Activated naive CD8-positive, alpha-beta T cell treated with anti-CD3 and anti-CD28 coated beads for 36 hours (primary cell): ENCODE measurements at regions not wholly inside any gene's neighbourhood (a gene's known extent, or its start where the extent isn't known, plus 50 kb on each side); places are given as distances from the start of the nearest gene placed in this dataset.
"Not testable (repeated sequence)": the region's sequence is repeated elsewhere in the genome, so short reads cannot be mapped to it uniquely, and the experiment has no call there.

Experiments
- DNase-seq: peaks from one replicate; pipeline ENCODE4 v3.0.0; 2021
- H3K27ac Mint-ChIP-seq: one replicate; pipeline ENCODE4 v1.8.0; 2022; ENCODE audit warnings: mild to moderate bottlenecking, moderate library complexity, mixed read lengths
- H3K27me3 Mint-ChIP-seq: one replicate; pipeline ENCODE4 v1.8.0; 2022; ENCODE audit warnings: mild to moderate bottlenecking, mixed read lengths
- H3K36me3 Mint-ChIP-seq: one replicate; pipeline ENCODE4 v1.8.0; 2021; ENCODE audit warnings: mild to moderate bottlenecking, mixed read lengths
- H3K4me1 Mint-ChIP-seq: one replicate; pipeline ENCODE4 v1.8.0; 2021; ENCODE audit warnings: mixed read lengths
- H3K4me3 Mint-ChIP-seq: one replicate; pipeline ENCODE4 v1.8.0; 2022; ENCODE audit warnings: mild to moderate bottlenecking, moderate library complexity, mixed read lengths
- H3K9me3 Mint-ChIP-seq: one replicate; pipeline ENCODE4 v1.8.0; 2022; ENCODE audit warnings: mixed read lengths

DNA sequence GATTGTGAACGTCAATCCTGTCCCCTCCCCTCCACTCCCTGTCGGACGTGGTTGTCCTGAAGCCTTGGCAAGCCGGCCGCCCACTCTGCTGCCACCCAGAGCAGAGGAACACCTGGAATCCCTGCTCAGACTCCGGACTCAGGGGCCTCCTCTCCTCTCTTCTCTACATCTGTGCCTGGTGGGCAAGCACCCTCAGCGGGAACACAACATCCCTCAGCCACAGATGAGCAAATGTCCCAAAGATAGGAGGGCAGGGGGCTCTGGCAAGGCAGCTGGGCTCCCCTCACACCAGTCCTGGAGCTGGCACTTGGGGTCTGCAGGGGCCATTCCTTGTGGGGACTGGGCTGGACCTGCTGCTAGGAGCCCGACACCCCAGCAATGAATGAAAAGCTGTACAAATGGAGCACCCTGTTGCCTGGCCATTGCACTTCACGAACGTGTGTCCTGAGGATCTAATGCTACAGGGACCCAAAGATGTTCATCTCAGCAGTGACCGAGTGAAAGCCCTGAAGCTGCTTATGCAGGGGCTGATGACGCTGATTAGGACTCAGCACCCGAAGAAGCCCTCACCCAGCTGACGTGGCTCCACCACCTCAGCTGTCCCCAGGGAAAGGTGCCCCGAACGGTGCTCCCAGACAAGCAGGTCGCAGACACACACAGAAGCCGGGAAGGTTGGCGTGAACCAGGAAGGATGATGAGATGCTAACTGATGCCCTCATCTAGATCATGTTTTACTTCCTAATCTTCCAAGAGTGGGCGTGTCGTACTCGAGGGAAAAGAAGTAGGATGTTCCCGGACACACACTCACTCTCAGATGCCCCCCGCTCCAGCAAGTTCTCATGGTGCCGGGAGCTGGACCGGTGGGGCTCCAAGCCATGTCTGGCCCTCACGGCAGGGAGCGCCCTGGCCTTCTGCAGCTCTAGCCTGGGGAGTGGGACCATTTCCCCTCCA lies 177.0 kb upstream of the PPP1R26 start:
- Mint-ChIP-seq H3K9me3 (no peaks in the 10 kb centered on the region), H3K36me3 (no peaks in the 10 kb centered on the region), H3K27ac (no peak overlapping the region), H3K4me1 (peaks cover 2% of the 10 kb centered on the region), H3K27me3 (no peaks in the 10 kb centered on the region), H3K4me3 (no peak overlapping the region)
- DNase-seq = no peak

DNA sequence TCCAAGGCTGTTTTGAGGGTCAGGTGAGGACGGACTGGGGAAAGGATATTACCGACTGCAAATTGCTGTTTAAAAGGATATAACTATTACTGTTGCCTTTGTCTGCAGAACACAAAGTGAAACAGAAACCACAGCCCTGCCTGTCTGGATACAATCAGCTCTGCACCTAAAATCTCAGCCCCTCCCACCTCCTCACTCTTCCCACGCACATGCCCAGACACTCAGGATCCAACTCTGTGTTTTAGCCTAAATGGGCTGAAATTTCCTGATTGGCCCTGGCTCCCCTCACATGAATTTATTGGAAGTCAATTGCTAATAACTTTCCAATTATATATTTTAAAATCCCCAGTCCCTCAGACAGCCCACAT lies 176.3 kb upstream of the PPP1R26 start:
- no peak overlapping the region for H3K27ac Mint-ChIP-seq
- H3K4me1 Mint-ChIP-seq = peaks cover 2% of the 10 kb centered on the region
- no peaks in the 10 kb centered on the region for H3K9me3 Mint-ChIP-seq
- DNase-seq = no peak
- H3K36me3 Mint-ChIP-seq = no peaks in the 10 kb centered on the region
- no peak overlapping the region for H3K4me3 Mint-ChIP-seq
- H3K27me3 Mint-ChIP-seq = no peaks in the 10 kb centered on the region

DNA sequence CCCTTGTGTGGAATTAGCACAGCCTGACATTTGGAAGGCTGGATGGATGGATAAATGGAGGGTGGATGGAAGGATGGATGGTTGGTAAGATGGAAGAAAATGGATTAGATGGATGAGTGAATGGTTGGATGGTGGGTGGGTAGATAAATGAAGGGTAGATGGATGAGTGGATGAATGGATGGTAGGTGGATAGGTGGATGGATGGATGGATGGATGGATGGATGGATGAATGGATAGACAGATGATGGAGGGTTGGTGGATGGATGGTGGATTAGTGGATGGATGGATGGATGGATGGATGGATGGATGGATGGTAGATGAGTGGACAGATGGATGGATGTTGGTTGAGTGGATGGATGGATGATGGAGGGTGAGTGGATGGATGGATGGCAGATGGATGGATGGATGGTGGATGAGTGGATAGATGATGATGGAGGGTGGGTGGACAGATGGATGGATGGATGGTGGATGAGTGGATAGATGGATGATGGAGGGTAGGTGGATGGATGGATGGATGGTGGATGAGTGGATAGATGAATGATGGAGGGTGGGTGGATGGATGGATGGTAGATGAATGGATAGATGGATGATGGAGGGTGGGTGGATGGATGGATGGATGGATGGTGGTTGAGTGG lies 175.6 kb upstream of the PPP1R26 start:
- Mint-ChIP-seq H3K27ac (no peak overlapping the region), H3K4me3 (no peak overlapping the region), H3K36me3 (no peaks in the 10 kb centered on the region), H3K9me3 (no peaks in the 10 kb centered on the region), H3K27me3 (no peaks in the 10 kb centered on the region), H3K4me1 (peaks cover 2% of the 10 kb centered on the region)
- no peak for DNase-seq

DNA sequence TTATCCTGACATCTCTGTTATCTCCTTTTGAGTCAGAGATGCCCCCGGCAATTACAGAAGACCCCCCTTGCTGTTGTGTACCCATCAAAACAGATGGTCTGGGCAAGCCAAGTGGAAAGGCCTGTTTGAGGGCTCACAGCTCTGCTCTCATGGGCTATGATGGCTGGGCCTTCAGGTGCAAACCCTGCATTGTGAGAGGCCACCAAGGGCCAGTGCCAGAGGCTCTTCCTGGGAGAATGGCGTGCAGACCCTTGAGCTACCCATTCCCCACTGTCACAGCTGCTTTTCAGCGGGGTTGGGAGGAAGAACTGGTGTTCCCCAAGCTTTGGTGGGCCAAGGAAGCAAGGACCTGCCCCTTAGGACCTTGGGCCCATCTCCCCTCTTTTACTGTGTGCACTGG lies 174.7 kb upstream of the PPP1R26 start:
- no peak overlapping the region for H3K27ac Mint-ChIP-seq
- no peaks in the 10 kb centered on the region for H3K36me3 Mint-ChIP-seq
- H3K4me3 Mint-ChIP-seq = no peak overlapping the region
- H3K27me3 Mint-ChIP-seq = no peaks in the 10 kb centered on the region
- no peak for DNase-seq
- peaks cover 2% of the 10 kb centered on the region for H3K4me1 Mint-ChIP-seq
- no peaks in the 10 kb centered on the region for H3K9me3 Mint-ChIP-seq

DNA sequence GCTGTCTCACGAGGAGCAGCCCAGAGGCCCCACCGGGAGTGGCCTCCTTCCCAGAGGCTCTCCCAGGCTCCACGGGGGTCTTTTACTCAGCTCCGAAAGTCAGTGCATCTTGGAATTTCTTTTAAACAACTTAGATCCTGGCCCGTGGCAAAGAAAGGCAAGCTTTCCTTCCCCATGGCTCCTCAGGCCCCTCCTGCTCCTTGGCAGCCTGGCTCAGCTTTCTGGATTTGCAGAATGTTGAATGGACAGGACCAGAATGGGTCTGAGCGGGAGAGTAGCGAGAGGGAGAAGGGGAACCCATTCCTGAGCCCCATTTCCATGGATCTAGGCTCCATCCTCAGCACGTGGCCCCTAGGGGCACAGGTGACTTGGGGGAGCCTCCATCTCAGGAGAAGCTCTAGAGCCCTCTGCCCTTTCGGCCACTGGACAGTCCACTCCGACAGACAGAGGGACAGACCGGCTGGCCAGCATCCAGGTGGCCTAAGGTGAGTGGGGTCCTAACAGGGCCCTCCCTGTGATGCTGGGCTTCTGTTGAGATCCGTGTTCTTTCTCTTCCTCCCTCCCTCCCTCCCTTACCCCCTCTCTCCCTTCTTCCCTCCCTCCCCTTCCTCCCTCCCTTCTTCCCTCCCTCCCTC lies 173.9 kb upstream of the PPP1R26 start:
- H3K9me3 Mint-ChIP-seq = peaks cover 1% of the 10 kb centered on the region
- no peak overlapping the region for H3K27ac Mint-ChIP-seq

DNA sequence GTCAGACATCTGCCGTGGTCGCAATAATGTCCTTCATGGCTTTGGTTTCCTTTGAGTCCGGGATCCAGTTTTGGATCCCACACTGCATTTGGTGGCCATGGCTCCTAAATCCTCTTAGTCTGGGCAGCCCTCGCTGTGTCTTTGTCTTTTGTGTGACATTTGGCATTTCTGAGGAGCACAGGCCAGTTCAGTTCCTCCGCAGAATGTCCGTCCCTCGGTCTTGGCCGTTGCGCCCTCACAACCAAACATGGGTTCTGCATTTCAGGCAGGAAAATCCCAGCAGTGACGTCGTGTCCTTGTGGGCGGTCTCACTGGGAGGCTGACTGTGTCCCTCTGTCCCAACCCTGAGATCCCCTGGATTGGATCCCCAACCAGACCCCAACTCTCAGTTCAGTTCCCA lies 172.9 kb upstream of the PPP1R26 start:
- H3K36me3 Mint-ChIP-seq = no peaks in the 10 kb centered on the region
- H3K27ac Mint-ChIP-seq = no peak overlapping the region
- H3K4me3 Mint-ChIP-seq = no peak overlapping the region
- H3K9me3 Mint-ChIP-seq = peaks cover 1% of the 10 kb centered on the region
- H3K27me3 Mint-ChIP-seq = peaks cover 8% of the 10 kb centered on the region
- no peak for DNase-seq
- peaks cover 2% of the 10 kb centered on the region for H3K4me1 Mint-ChIP-seq

More for the DNA sequence above, 173.9 kb upstream of the PPP1R26 start:
- no peak overlapping the region for H3K4me3 Mint-ChIP-seq
- no peak for DNase-seq
- H3K36me3 Mint-ChIP-seq = no peaks in the 10 kb centered on the region
- H3K27me3 Mint-ChIP-seq = peaks cover 4% of the 10 kb centered on the region
- peaks cover 2% of the 10 kb centered on the region for H3K4me1 Mint-ChIP-seq

DNA sequence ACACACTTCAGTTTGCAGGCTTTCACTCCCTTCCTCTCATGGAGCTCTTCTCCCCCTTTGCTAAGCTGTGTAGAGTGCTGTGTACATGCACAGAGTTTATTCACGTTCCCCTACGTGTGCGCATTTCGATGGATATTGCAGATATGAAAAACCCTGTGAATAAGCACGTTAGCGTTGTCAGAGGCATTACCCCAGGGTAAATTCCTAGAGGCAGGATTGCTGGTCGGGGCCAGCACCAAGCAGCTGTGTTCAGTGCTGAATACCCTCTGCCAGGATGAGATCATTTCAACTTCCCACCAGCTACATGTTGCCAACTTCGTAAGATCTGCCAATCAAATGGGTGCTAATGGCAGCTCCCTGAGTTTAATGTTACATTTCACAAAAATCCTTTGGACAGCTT lies 172.3 kb upstream of the PPP1R26 start:
- H3K4me1 Mint-ChIP-seq = peaks cover 2% of the 10 kb centered on the region
- H3K9me3 Mint-ChIP-seq = peaks cover 2% of the 10 kb centered on the region
- H3K36me3 Mint-ChIP-seq = peaks cover under 1% of the 10 kb centered on the region
- H3K27ac Mint-ChIP-seq = no peak overlapping the region
- H3K27me3 Mint-ChIP-seq = peaks cover 8% of the 10 kb centered on the region
- no peak for DNase-seq
- no peak overlapping the region for H3K4me3 Mint-ChIP-seq

DNA sequence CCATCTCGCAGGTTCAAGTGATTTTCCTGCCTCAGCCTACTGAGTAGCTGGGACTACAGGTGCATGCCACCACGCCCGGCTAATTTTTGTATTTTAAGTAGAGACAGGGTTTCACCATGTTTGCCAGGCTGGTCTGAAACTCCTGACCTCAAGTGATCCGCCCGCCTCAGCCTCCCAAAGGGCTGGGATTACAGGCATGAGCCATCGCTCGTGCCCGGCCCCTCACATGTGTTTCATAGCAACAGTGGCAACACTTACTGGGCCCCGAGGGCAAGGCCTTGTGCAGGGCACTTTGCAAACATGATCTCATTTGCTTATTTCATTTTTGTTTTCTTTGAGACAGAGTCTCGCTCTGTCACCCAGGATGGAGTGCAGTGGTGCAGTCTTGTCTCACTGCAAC lies 171.7 kb upstream of the PPP1R26 start:
- H3K4me3 Mint-ChIP-seq, DNase-seq: not testable (repeated sequence)

DNA sequence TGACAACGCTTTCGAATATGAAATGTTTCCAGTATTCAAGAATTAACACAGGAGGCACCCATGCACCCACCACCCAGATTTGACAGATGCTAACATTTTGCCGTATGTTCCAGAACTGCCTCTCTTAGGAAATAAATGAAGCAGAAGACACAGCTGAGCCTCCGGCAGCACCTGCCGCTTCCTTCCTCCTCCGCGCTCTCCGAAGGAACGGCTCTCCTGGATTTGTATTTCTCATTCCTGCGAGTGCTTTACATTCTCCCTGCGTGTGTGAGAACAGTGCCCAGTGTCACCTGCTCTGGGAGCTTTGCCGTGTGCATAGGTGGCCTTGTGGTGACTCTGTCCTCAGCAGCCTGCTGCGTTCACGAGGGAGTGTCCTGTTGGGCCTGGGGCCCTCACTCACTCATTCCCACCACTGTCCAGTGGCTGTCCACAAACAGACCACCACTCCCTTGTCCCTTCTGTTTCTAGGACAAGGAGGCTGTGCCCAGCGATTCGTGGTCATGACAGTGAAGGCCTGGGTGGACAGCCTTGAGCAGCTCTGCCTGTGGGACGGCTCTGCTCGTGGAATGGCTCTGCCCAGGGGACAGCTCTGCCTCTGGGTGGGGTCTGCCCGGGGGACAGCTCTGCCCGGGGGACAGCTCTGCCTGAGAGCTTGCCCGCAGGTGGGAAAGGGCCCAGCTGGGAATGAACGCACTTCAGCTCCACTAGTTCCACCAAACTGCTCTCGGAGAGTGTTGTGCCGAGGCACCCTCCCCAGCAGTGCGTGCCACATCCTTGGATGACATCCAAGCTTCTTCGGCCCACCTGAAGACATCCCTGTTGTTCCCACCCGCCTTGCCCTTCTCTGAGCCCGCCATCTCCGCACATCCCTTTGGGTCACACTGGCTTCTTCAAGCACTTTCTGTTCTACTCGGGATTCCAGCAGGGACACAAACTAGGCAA lies 170.5 kb upstream of the PPP1R26 start:
- Mint-ChIP-seq H3K27ac (no peak overlapping the region), H3K9me3 (peaks cover 11% of the 10 kb centered on the region), H3K4me1 (no peaks in the 10 kb centered on the region), H3K36me3 (peaks cover 4% of the 10 kb centered on the region), H3K4me3 (no peak overlapping the region), H3K27me3 (peaks cover 18% of the 10 kb centered on the region)
- no peak for DNase-seq

More for the DNA sequence above, 171.7 kb upstream of the PPP1R26 start:
- not testable (repeated sequence) for H3K9me3 Mint-ChIP-seq, H3K4me1 Mint-ChIP-seq, H3K27ac Mint-ChIP-seq, H3K36me3 Mint-ChIP-seq
- H3K27me3 Mint-ChIP-seq = peaks cover 12% of the 10 kb centered on the region

DNA sequence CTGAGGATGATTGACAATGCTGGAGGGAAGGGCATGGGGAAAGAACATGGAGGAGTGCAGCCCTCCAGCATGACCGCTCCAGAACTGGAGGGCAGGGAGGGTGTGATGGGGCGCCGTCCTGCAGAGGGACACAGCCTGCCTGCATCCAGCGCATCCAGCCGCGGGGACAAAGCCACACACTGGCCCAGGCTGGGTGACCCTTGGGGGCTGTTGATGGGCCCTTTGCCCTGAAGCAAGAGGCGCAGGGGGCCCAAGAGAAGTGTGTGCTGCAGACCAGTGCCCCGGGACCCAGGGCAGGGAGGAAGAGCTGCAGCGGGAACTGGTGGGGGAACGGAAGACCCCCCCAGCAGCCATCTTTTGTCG lies 169.8 kb upstream of the PPP1R26 start:
- Mint-ChIP-seq H3K4me1 (no peaks in the 10 kb centered on the region), H3K27me3 (peaks cover 18% of the 10 kb centered on the region), H3K9me3 (peaks cover 11% of the 10 kb centered on the region), H3K4me3 (no peak overlapping the region), H3K36me3 (peaks cover 4% of the 10 kb centered on the region), H3K27ac (no peak overlapping the region)
- no peak for DNase-seq

DNA sequence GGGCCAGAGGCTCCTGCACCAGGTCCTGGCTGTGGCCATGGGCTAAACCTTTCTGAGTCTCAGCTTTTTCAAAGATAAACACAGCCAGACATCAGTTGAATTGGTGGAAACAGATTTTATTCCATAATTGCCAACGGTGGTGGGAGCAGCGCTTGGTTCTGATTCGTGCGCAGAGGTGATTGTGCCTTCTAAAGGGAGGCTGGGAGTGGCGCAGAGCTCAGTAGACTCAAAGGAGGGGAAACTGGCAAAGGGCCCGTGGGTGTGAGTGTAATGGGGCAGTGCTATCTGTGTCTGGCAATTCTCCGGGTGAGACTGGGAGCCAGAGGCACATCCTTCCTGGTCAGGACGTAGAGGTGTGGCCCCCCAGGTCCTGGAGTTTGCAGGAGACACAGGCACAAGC lies 169.4 kb upstream of the PPP1R26 start:
- DNase-seq = no peak
- H3K27ac Mint-ChIP-seq = no peak overlapping the region
- no peak overlapping the region for H3K4me3 Mint-ChIP-seq
- H3K27me3 Mint-ChIP-seq = peaks cover 18% of the 10 kb centered on the region
- H3K9me3 Mint-ChIP-seq = peaks cover 11% of the 10 kb centered on the region
- H3K4me1 Mint-ChIP-seq = no peaks in the 10 kb centered on the region
- peaks cover 4% of the 10 kb centered on the region for H3K36me3 Mint-ChIP-seq

DNA sequence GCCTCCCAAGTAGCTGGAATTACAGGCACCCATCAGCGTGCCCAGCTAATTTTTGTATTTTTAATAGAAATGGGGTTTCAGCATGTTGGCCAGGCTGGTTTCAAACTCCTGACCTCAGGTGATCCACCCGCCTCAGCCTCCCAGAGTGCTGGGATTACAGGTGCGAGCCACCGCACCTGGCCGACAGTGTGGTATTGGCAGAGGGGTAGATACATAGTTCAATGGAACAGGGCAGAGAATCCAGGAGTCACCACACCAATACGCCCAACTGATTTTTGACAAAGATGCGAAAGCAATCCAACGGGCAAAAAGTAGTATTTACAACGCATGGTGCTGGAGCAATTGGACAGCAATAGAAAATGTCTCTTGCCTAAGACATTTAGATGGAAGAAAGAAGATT lies 164.0 kb upstream of the PPP1R26 start:
- Mint-ChIP-seq H3K4me3 (no peak overlapping the region), H3K27ac (no peak overlapping the region), H3K9me3 (peaks cover 10% of the 10 kb centered on the region), H3K27me3 (peaks cover 20% of the 10 kb centered on the region), H3K36me3 (peaks cover 4% of the 10 kb centered on the region), H3K4me1 (no peaks in the 10 kb centered on the region)
- DNase-seq = no peak

DNA sequence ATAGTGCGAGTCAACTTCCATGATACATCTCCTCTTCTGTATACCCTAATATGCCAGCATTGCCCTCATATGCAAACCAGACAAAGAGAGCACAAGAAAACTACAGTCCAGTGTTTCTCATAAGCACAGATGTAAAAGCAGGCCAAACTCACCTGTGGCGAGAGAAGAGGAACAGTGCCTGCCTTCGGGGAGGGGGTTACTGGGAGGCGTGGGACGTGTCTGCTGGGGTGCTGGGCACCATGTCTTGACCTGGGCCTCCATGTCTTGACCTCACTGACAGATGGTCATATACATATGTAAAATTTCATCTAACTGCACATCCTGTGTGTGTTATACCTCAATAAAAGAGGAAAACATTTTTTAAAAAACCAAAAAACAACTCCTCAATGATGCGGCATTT lies 159.3 kb upstream of the PPP1R26 start:
- Mint-ChIP-seq H3K36me3 (no peaks in the 10 kb centered on the region), H3K4me3 (no peak overlapping the region), H3K27me3 (peaks cover 4% of the 10 kb centered on the region), H3K9me3 (no peaks in the 10 kb centered on the region), H3K4me1 (no peaks in the 10 kb centered on the region), H3K27ac (no peak overlapping the region)
- no peak for DNase-seq

DNA sequence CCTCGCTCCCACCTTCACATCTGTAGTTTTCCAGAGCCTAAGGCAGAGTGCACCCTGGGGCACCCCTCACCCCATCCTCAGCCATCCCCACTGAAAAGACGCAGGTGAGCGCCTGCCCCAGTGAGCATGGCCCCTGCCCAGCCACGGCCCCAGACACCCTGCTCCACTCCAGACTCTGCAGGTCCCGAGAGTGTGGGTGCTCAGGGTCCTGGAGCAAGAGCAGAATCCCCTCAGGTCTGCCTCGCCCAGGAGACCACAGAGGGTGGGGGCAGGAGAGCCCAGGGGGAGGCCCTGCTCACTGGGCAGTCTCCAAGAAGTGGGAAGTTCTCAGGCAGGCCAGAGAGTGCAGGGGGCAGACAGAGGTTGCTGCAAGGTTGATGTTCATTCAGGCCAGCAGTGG lies 158.6 kb upstream of the PPP1R26 start:
- no peaks in the 10 kb centered on the region for H3K4me1 Mint-ChIP-seq
- no peak for DNase-seq
- H3K27ac Mint-ChIP-seq = no peak overlapping the region
- no peaks in the 10 kb centered on the region for H3K27me3 Mint-ChIP-seq
- H3K36me3 Mint-ChIP-seq = no peaks in the 10 kb centered on the region
- H3K9me3 Mint-ChIP-seq = no peaks in the 10 kb centered on the region
- no peak overlapping the region for H3K4me3 Mint-ChIP-seq

DNA sequence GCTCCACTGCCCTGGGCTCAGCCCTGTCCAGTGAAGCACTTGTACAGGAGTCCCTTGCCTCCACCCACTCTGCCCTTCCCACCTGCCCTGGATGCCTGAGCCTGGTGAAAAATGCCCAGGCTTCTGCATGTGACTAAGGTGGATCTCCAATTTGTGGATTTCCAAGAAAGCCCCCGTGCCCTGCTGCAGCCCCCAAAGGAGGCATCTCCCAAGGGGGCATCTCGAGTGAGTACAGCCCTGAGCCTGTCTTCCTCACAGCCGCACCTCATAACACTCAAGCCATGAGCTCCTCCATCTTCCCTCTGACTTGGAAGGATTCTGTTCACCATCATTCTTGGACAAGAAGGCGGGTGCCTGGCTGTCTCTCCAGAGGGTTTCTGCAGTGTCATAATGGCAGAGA lies 158.0 kb upstream of the PPP1R26 start:
- Mint-ChIP-seq H3K9me3 (no peaks in the 10 kb centered on the region), H3K27me3 (no peaks in the 10 kb centered on the region), H3K27ac (no peak overlapping the region), H3K4me1 (no peaks in the 10 kb centered on the region), H3K36me3 (no peaks in the 10 kb centered on the region), H3K4me3 (no peak overlapping the region)
- no peak for DNase-seq
